ENCODE measurements at regions not wholly inside any gene's neighbourhood (a gene's known extent, or its start where the extent isn't known, plus 50 kb on each side); places are given as distances from the start of the nearest gene placed in this dataset.

DNA sequence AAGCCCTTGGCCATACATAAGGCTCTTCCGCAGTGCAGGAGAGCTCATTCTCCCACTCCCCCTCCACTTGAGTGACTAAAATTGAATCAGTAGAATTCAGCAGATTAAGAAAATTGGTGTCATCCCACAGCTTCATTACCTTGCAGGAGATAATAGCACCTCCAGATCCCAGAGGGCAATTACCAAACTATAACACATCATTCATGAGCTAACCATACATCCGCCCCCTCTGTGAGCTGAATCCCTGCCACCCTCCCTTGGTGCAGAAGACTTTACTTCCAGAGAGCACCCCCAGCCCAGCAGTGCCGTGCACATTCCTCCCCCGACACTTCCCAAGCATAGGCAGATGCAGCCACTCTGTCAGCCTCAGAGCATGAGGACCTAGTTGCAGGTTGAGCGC lies 496.5 kb upstream of the B3GAT1 start:
- no peak for DNase-seq (ENCODE audit: low spot score)

DNA sequence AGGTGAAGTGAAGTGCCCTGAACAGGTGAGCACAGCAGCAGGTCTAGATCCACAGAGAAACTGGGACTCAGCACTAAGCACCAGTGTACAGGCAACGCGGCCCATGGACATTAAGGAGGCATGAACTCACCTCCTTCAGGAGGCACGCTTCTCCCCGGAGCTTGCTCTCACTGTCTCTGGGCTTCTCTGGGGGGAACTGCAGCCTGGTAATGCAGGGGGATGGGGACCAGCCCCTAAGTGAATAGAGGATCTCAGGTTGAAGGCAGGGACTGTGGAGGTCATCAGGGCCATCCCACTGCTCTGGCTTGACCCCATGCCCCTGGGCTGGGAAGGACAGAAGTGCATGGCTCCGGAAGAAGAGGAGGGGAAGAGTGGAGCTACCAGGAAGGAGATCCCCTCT lies 495.6 kb upstream of the B3GAT1 start:
- DNase-seq (ENCODE audit: low spot score), result no peak

DNA sequence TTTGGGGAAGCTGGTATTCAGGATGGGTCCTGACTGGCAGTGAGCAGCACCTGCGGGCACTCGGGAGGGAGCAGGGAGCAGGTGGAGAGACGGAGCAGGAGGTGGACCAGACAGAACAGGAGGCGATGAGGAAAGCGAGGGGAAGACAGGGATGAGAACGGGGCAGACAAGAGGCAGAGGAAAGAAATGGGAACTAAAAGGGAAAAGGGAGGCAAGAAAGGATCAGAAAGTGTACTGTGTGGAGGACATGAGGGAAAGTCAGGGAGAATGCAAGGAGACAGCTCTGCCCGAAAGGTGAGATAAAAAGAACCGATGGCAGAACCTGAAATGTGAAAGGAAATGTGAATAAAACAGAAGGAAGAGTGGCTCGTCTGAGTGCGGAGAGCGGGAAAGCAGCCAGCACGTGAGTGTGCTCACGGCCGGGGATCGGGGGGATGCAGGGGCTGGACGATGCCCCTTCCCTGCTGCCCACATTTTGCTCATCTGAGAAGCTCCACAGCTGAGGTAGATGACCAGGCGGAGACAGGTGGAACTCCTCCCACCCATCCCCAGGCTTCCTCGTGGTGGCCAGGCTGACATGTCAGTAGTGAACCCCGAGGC lies 494.4 kb upstream of the B3GAT1 start:
- DNase-seq (ENCODE audit: low spot score), result no peak

DNA sequence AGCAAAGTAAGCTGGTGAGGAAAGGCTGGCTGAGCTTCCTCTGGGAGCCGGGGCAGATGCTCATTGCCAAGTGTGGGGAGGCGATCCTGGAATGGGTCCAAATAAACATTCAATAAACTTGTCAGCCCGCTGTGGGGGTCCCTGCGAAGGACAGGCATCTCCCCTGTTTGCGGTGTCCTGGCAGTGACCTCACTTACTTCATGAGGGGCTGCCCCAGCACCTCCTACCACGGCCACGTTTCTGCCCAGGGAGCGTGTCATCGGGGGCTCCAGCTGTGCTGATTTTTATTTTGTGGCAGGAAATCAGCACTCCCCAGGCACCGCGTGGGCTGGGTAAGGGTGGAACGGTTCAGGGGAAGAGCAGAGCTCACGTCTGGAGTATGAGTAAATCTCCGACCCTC lies 493.9 kb upstream of the B3GAT1 start:
- no peak for DNase-seq (ENCODE audit: low spot score)

DNA sequence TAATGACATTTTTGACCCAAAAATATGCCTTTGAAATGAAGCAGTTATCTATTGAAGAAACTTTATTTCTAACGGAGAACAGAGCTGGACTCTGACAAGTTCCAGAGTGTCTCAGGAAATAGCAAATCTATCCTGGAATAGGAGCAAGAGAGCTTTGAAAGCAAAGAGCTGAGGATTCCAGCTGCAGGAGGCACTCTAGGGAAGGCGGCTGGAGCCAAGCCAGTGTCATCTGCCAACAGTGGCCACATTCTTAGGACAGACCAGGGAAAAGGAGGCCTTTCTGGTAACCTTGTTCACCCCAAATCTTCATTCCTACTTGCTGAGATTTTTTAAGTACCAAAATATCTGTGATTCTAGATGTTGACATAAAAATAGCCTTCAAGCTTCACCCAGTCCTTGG lies 493.5 kb upstream of the B3GAT1 start:
- DNase-seq (ENCODE audit: low spot score), result no peak

DNA sequence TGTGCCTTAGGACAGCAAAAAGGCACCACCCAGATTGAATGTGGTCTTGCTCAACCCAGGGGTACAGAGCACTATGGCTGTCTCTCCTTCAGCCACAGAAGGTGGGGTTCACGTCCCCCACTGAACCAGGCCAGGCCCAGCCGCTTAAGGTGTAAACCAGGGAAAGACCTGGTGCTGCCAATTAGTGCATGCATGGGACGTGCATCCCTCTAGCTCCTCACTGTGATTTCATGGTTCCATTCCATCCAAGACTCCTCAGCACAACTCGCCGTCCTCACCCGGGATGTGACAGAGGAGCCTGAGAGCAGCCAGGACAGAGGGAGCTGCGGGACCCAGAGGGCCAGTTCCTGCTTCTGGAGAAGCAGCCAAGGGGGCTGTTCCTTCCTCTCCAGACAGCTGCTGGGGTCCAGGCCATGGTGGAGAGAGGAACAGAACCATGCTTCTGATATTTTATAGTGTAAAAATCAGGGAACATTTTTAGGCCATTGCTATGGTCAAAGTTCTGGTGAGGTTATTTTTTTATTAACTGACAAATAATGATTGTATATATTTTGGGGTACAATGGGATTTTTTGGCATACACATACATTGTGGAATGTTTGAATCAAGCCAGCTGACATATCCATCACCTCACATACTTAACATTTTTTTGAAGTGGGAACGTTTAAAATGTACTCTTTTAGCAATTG lies 492.2 kb upstream of the B3GAT1 start:
- DNase-seq (ENCODE audit: low spot score), result no peak

DNA sequence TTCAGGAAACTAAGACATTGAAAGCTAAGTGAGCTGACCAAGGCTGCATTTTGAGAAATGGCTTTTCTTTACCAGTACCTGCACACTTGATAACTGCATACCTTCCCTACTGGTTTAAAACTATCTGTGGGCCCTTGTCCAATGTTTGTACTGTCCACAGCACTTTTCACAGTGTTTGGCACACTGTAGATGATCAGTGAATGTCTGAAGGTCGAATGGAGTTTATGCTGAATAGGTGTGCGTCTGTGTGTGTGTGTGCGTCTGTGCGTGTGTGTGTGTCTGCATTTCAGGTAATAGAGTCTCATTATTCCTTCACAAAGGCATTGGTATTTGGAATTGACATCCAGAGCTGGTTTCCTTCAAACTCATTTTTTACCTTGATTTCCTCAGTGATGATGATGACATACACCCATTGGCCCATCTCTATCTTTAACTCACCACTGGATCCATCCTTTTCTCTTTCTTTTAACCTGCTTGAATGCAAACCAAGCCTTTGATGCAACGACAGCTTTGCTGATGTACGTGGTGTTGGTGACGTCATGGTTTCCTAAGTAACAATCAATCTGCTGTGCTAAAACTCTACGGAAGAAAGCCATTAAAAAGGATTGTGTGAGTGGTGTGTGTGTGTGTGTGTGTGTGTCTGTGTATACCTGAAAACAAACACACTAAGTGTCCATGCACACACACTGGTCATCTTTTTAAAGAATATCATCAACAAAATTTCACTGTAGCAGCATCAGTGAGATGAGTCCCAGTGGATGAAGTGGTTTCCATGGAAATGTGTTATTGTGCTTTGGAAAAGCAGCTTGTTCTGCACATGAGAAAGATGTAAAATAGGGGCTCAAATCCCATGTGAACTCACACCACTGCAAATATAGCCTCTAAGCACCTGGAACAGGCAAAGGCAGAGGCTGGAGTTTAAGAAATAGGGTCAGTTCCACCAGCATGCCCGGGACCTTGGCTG lies 490.2 kb upstream of the B3GAT1 start:
- DNase-seq (ENCODE audit: low spot score), result no peak

DNA sequence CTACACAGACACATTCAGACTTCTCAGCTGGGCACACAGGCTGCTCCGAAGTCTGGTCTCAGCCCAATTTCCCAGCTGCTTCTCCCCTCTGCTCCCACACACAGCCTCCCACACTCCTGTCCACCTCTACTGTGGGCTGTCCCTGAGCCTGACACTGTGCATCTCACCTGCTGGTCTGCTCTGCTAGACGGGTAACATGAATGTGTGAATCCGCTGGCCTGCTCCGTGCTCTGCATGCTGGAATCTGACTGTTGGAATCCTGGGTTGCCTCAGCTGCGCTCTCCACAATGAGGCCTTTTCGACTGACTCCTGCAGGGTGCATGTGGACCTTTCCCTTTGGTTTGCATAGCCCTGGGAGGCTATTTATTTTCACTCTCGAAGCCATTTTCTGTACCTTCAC lies 489.5 kb upstream of the B3GAT1 start:
- no peak for DNase-seq (ENCODE audit: low spot score)

DNA sequence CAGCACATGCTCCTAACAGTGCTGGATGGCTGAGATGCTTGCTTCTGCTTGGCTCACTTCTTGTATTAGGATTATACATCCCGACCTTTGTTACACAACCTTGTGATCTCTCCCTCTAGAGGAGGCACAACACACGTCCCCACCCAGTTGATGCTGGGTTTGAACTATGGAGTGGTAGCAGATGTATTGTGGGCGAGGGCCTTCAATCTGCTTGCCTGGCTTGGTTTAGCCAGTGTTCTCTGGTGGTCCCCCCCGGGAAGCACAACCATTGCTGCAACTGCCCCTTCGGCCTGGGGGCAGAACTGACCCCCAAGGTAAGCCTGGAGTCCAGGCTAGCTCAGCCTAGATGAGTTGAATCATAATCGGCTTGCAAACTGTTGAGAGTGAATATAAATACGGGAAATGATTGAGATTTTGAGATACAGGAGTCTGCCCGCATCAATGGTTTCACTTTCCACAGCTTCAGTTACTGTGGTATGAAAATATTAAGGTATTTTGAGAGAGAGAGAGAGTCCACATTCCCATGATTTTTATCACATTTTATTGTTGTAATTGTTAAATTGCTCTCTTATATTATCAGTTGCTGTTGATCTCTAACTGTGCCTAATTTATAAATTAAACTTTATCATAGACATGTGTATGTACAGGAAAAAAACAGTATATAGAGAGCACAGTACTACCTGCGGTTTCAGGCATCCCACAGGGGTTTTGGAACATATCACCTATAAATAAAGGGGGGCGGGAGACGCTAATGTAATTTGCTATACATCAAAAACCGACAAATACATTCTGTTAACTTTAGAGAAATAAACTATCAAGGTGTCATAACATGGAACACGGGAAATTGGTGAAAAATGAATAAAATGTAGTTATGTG lies 482.0 kb upstream of the B3GAT1 start:
- no peak for DNase-seq (ENCODE audit: low spot score)

DNA sequence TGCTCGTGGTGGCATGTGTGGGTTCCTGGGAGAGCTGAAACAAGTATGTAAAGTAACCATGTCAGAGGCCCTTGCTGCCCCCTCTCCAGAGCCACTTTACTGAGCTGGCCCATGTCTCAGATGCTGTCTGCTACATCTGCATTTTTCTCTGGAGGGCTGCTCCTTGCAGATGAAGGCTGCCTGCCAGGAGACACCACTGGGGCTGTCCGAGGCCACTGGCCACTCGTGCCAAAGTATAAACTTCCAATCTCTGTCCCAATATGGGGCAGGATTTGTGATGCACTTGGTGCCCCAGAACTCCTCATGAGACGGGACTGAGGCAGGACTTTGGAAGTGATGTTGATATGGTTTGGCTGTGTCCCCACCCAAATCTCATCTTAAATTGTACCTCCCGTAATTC lies 478.4 kb upstream of the B3GAT1 start:
- DNase-seq (ENCODE audit: low spot score), result no peak

DNA sequence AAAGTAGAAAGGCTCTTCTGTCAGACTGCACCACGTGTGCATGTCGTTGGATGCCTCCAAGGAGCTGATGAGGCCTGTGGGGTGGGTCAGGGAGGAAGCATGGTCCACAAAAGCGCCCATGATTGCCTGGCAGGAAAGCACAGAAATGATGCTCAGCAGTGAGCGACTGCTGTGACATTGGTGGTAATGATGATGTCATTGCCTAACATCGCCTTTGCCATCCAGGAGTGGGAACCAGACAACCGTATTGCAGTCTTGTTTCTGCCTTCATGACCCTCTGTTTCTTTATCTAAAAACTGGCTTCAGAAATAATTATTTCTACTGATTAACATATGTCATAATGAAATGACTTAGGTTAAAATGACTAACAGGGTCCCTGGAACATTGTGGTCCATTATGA lies 477.8 kb upstream of the B3GAT1 start:
- DNase-seq (ENCODE audit: low spot score), result no peak

DNA sequence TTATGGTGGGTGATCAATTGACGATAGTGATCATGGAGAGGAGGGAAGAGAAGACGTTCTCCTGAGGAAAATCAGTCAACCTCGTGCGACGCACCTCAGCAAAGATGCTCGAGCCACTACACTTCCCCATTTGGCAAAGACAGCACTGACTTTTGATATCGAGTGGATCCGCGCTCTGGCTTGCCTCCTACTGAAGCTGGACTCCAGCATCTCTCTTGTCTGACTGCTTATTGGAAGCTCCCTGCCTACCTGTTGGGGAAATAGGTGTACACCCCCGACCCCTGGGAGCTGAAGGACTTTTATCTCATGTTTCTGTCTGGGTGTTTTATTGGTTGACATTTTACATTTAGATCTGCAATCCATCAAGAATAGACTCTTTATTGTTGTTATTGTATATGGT lies 476.8 kb upstream of the B3GAT1 start:
- no peak for DNase-seq (ENCODE audit: low spot score)

DNA sequence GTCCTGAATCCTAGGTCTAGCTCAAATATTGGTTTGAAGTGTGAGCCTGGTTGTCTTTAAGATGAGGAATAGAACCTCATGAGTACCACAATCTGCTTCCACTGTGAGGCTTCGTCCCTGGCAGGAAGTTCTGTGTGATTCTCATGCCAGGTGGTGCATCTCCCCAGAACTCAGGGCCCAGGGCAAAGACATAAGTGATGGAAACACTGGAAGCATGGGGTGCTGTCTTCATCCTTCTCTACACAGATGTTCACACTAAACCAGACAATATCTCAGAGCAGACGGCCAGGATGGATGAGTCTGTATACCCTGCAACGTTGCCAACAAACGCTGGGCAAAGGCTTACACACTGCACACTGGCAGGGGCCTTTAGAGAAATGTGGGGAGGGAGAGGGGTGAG lies 475.9 kb upstream of the B3GAT1 start:
- no peak for DNase-seq (ENCODE audit: low spot score)

DNA sequence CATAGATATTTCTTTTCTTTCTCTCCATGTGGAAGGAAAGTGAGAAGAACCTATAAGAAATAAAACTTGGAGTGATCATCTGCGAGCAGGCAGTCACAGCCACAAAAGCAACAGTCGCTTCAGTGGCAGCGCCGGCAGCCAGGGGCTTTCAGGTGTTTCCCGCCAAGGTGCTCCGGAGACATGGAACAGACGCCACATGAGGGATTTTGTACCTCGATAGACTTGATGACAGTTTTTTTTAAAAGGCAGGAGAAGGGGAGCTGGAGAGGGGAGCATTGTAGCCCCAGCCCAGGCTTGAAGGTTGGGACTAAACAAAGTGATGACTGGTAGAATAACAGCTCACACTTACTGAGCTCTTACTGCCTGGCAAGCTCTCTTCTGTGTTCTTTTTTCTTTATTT lies 471.4 kb upstream of the B3GAT1 start:
- no peak for DNase-seq (ENCODE audit: low spot score)

DNA sequence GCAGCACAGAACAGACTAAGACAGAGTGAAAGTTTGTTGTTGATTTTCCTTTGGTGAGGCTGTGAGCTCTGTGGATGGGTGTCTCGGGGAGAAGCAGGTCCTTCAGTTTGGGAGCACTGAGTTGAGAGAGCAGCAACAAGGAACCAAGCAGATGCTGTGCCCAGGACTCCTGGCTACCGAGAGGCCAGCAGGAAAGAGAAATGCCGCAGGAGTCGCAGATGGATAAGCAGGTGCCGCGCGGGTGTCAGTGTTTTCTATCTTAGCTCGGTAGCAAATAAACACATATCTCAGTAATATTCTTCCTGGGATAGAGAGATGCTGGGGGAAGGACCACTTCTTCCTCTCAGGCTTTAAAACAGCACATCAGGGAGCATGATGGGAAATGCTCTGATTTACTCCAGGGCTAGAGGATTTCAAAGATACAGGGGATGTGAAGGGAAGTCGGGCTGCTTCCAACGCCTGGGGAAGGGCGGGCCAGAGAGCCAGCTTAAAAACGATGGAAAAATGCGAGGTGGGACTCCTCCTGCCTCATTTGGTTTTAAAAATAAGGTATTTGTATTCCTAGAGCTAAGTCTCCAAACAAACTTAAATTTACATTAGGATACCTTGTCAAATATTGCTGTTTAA lies 470.7 kb upstream of the B3GAT1 start:
- DNase-seq (ENCODE audit: low spot score), result no peak

DNA sequence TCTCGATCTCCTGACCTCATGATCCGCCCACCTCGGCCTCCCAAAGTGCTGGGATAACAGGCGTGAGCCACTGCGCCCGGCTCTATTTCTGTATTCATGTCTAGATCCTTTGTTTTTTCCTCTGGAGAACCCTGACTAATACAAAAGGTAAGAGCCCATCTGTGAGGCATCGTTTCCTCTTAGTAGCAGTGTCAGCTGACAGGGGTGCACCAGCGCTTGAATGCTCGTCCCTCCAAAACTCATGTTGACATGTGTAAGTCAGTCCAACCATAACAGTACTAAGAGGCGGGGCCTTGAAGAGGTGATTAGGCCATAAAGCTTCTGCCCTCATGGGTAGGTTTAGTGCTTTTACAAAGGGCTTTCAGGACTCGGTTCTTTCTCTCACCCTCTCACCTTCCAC lies 470.1 kb upstream of the B3GAT1 start:
- no peak for DNase-seq (ENCODE audit: low spot score)

DNA sequence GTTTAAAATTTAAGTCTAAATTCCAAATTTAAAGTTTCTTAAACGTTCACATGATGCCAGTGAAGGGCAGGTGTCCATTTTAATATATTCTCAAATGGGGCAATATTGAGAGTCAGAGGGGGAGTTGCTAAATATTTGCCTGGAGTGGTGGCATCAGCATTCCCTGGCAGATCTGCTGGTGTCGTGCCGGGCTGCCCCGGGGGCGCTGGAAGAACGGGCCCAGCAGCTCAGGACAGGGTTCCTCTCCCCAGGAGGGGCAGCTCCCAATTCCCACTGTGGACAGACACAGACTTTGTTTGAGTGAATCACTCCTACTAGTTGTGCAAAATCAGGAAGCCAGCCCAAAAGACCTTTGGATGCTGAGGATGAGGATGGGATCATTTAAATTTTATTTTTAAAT lies 468.7 kb upstream of the B3GAT1 start:
- DNase-seq (ENCODE audit: low spot score), result no peak

DNA sequence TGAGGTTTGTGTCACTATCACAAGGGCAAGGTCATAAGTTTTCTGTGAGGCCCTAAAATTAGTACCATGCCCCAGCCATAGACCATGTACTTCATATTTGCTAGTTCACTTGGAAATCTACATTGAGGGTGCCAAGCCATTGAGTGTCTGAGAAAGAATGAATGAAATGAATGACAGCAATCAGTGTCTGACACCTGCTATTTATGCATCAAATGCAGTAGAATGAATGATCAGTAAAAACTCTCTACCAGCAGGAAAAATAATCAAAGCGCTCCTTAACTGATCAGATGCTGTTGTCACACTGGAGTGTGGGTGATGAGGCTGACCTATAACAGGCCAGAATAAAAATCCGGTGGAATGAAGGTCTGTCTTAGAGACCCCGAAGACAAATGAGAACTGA lies 467.9 kb upstream of the B3GAT1 start:
- DNase-seq (ENCODE audit: low spot score), result no peak

DNA sequence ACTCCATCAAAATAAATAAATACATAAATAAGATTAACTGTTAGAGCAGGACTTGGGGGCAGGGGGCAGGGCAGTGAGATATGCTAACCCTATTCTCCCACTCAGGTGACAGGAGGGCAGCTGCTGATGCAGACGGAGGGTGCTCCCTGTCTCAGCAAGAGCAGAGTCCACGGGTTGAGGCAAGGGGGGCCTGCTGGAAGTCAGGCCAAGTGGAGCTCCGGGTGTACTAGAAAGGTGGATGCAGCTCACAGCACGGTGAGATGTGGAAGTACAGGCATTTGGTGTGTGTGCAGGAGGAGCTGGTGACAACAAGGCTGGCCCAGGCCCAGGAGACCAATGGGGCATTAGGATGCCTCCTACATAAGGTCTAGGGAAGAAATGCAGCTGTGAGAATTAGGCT lies 467.3 kb upstream of the B3GAT1 start:
- no peak for DNase-seq (ENCODE audit: low spot score)

DNA sequence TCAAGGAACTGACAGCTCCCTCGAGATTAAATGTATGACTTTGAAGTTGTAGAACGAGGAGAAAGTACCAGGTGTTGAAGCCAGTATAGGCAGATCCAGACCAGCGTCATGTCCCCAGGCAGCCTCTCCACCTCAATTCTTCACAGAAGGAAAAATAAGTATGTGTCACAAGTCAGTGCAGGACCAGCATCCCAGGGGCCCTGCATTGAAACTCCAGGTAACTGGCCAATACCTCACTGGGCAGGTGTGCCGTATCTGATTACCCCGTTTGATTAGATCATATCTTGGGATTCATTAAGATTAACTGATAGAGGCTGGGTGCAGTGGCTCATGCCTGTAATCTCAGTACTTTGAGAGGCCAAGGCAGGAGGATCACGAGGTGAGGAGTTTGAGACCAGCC lies 466.7 kb upstream of the B3GAT1 start:
- DNase-seq (ENCODE audit: low spot score), result no peak

DNA sequence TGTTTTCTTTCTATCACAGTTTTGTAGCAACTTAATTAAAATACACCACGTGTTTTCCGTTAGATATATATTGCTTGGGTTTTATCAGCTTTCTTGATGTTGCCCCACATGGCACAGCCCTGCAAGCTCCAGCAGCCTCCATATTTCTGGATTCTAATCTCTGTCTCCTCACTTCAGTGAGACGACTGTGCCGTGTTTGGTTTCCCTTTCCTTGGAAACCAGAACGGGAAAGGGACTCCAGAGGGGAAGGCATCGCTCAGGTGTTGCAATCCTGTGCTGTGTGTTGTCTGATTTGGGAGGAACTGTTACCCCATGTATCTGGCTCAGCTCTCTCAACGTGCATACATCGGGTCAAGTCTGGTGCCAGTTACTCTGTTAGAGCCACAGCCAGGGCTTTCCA lies 464.2 kb upstream of the B3GAT1 start:
- DNase-seq (ENCODE audit: low spot score), result no peak
